WTC11 (cell line): ENCODE measurements at regions not wholly inside any gene's neighbourhood (a gene's known extent, or its start where the extent isn't known, plus 50 kb on each side); places are given as distances from the start of the nearest gene placed in this dataset.

ENCODE experiments used
- ATAC-seq: fragments of 200-7000 bp; cut with Tn5 transposase; 2 replicates; pipeline ENCODE4 v1.10.0; 2021; ENCODE audit warnings: mild to moderate bottlenecking, moderate library complexity
- CTCF ChIA-PET: fragments of 300-600 bp; sonication (Branson Sonifier 250); formaldehyde crosslinking; loops from one replicate; lab custom pipeline; 2021; ENCODE audit warnings: antibody characterized with exemption; lab: Charles Lee
- POLR2A ChIA-PET: fragments of 350-600 bp; sonication (Branson Sonifier 250); formaldehyde crosslinking; loops from one replicate; lab custom pipeline; 2021; ENCODE audit warnings: antibody characterized with exemption; lab: Charles Lee
- DNase-seq: peaks from one replicate; pipeline ENCODE4 v3.0.0; 2021; ENCODE audit warnings: low spot score
- H3K27ac Mint-ChIP-seq: 2 replicates; pipeline ENCODE4 v1.8.0; 2021; ENCODE audit warnings: mixed read lengths
- H3K27me3 Mint-ChIP-seq: 2 replicates; pipeline ENCODE4 v1.8.0; 2021; ENCODE audit warnings: low read depth, mild to moderate bottlenecking, moderate library complexity, mixed read lengths
- H3K36me3 Mint-ChIP-seq: 2 replicates; pipeline ENCODE4 v1.8.0; 2021; ENCODE audit warnings: mixed read lengths
- H3K4me1 Mint-ChIP-seq: 2 replicates; pipeline ENCODE4 v1.8.0; 2022; ENCODE audit warnings: mixed read lengths
- H3K4me3 Mint-ChIP-seq: 2 replicates; pipeline ENCODE4 v1.8.0; 2021; ENCODE audit warnings: mild to moderate bottlenecking, moderate library complexity, mixed read lengths
- H3K9me3 Mint-ChIP-seq: 2 replicates; pipeline ENCODE4 v1.8.0; 2021; ENCODE audit warnings: mixed read lengths
- ATF1 ChIP-seq: sonication (generic); formaldehyde crosslinking; IDR thresholded peaks from 2 replicates; pipeline ENCODE4 v1.8.1; 2023; ENCODE audit warnings: mild to moderate bottlenecking, moderate library complexity, missing genetic modification reagents
- CREB1 ChIP-seq: sonication (generic); formaldehyde crosslinking; IDR thresholded peaks from 2 replicates; pipeline ENCODE4 v1.8.0; 2023; ENCODE audit warnings: mild to moderate bottlenecking, missing genetic modification reagents
- FOXP1 ChIP-seq: sonication (generic); formaldehyde crosslinking; IDR thresholded peaks from 2 replicates; pipeline ENCODE4 v1.8.0; 2022; ENCODE audit warnings: missing genetic modification reagents, mild to moderate bottlenecking, moderate library complexity, borderline replicate concordance
- GRHL2 ChIP-seq: fragments of 250-450 bp; sonication (Bioruptor Pico); IDR thresholded peaks from 2 replicates; pipeline ENCODE4 v1.8.0; 2022; ENCODE audit warnings: mild to moderate bottlenecking, moderate library complexity; ENCODE audit not compliant: insufficient replicate concordance, severe bottlenecking
- IRF2 ChIP-seq: sonication (generic); formaldehyde crosslinking; IDR thresholded peaks from 2 replicates; pipeline ENCODE4 v1.8.0; 2022; ENCODE audit warnings: low read depth, missing genetic modification reagents, borderline replicate concordance
- JAZF1 ChIP-seq: fragments of 250-450 bp; sonication (Bioruptor Pico); IDR thresholded peaks from 2 replicates; pipeline ENCODE4 v1.9.0; 2021; ENCODE audit warnings: moderate library complexity, mild to moderate bottlenecking, inconsistent platforms
- NFE2L1 ChIP-seq: sonication (generic); formaldehyde crosslinking; IDR thresholded peaks from 2 replicates; pipeline ENCODE4 v1.8.1; 2023; ENCODE audit warnings: missing genetic modification reagents
- RELA ChIP-seq: sonication (generic); formaldehyde crosslinking; IDR thresholded peaks from 2 replicates; pipeline ENCODE4 v1.8.1; 2022; ENCODE audit warnings: missing genetic modification reagents, mild to moderate bottlenecking, borderline replicate concordance
- SMAD3 ChIP-seq: sonication (generic); formaldehyde crosslinking; IDR thresholded peaks from 2 replicates; pipeline ENCODE4 v1.8.0; 2022; ENCODE audit warnings: missing genetic modification reagents, mild to moderate bottlenecking, borderline replicate concordance
- ZBTB21 ChIP-seq: sonication (generic); formaldehyde crosslinking; IDR thresholded peaks from 2 replicates; pipeline ENCODE4 v1.8.1; 2023; ENCODE audit warnings: mild to moderate bottlenecking, missing genetic modification reagents, borderline replicate concordance
- ZNF396 ChIP-seq: fragments of 250-450 bp; sonication (Bioruptor Pico); IDR thresholded peaks from 2 replicates; pipeline ENCODE4 v1.8.0; 2021; ENCODE audit warnings: mild to moderate bottlenecking, moderate library complexity, borderline replicate concordance
- ZNF416 ChIP-seq: fragments of 250-450 bp; sonication (Bioruptor Pico); IDR thresholded peaks from 2 replicates; pipeline ENCODE4 v1.9.0; 2021; ENCODE audit warnings: mild to moderate bottlenecking, inconsistent platforms
- ZSCAN18 ChIP-seq: fragments of 250-450 bp; sonication (Bioruptor Pico); IDR thresholded peaks from 2 replicates; pipeline ENCODE4 v2.1.2; 2022; ENCODE audit warnings: mild to moderate bottlenecking, moderate library complexity
- TF ChIP-seq, protein P1 (sequence below): fragments of 200-600 bp; IDR thresholded peaks from 2 replicates; pipeline ENCODE4 v1.8.0; 2022; ENCODE audit warnings: antibody characterized with exemption
- TF ChIP-seq, protein P2 (sequence below): sonication (generic); formaldehyde crosslinking; conservative IDR thresholded peaks from 2 replicates; pipeline ENCODE4 v1.8.1; 2022; ENCODE audit warnings: mild to moderate bottlenecking, missing genetic modification reagents
- TF ChIP-seq, protein P3 (sequence below): sonication (generic); formaldehyde crosslinking; IDR thresholded peaks from 2 replicates; pipeline ENCODE4 v1.8.1; 2022; ENCODE audit warnings: mild to moderate bottlenecking, missing genetic modification reagents, moderate library complexity, borderline replicate concordance
- TF ChIP-seq, protein P4 (sequence below): sonication (generic); formaldehyde crosslinking; IDR thresholded peaks from 2 replicates; pipeline ENCODE4 v1.8.1; 2022; ENCODE audit warnings: missing genetic modification reagents, borderline replicate concordance

GRCh38 chr4:173669460-173670179 is 139.6 kb upstream of the HAND2 start (continued):
- TF ChIP-seq FOXP1 (CRISPR knock-in tag) (no peak), NFE2L1 (CRISPR knock-in tag) (no peak), JAZF1 (no peak)

GRCh38 chr4:173661001-173661400 is 131.0 kb upstream of the HAND2 start:
- no peaks in the 10 kb centered on the region for H3K27me3 Mint-ChIP-seq
- no peak overlapping the region for H3K27ac Mint-ChIP-seq
- no peak for TF ChIP-seq ZBTB21 (CRISPR knock-in tag)
- no peak for TF ChIP-seq ZSCAN18 (CRISPR knock-in tag)
- no peak for TF ChIP-seq GRHL2 (CRISPR knock-in tag)
- TF ChIP-seq ZNF416 (CRISPR knock-in tag), result no peak
- TF ChIP-seq RELA, result no peak
- TF ChIP-seq FOXP1 (CRISPR knock-in tag), result no peak
- no peak for TF ChIP-seq ATF1 (CRISPR knock-in tag)
- TF ChIP-seq, protein P1, sequence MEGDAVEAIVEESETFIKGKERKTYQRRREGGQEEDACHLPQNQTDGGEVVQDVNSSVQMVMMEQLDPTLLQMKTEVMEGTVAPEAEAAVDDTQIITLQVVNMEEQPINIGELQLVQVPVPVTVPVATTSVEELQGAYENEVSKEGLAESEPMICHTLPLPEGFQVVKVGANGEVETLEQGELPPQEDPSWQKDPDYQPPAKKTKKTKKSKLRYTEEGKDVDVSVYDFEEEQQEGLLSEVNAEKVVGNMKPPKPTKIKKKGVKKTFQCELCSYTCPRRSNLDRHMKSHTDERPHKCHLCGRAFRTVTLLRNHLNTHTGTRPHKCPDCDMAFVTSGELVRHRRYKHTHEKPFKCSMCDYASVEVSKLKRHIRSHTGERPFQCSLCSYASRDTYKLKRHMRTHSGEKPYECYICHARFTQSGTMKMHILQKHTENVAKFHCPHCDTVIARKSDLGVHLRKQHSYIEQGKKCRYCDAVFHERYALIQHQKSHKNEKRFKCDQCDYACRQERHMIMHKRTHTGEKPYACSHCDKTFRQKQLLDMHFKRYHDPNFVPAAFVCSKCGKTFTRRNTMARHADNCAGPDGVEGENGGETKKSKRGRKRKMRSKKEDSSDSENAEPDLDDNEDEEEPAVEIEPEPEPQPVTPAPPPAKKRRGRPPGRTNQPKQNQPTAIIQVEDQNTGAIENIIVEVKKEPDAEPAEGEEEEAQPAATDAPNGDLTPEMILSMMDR, result no peak
- TF ChIP-seq, protein P2, sequence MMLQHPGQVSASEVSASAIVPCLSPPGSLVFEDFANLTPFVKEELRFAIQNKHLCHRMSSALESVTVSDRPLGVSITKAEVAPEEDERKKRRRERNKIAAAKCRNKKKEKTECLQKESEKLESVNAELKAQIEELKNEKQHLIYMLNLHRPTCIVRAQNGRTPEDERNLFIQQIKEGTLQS (CRISPR knock-in tag), result no peak
- no peak for TF ChIP-seq CREB1 (CRISPR knock-in tag)
- no peak for TF ChIP-seq IRF2 (CRISPR knock-in tag)
- TF ChIP-seq NFE2L1 (CRISPR knock-in tag), result no peak
- TF ChIP-seq, protein P3, sequence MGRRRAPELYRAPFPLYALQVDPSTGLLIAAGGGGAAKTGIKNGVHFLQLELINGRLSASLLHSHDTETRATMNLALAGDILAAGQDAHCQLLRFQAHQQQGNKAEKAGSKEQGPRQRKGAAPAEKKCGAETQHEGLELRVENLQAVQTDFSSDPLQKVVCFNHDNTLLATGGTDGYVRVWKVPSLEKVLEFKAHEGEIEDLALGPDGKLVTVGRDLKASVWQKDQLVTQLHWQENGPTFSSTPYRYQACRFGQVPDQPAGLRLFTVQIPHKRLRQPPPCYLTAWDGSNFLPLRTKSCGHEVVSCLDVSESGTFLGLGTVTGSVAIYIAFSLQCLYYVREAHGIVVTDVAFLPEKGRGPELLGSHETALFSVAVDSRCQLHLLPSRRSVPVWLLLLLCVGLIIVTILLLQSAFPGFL (CRISPR knock-in tag), result no peak
- H3K4me1 Mint-ChIP-seq, result no peaks in the 10 kb centered on the region
- CTCF ChIA-PET, result interaction anchor here (1.5 kb wide), 1 partner anchor 92 kb away, joined by 7 read pairs; no protein-coding TSS in a partner anchor
- peaks cover 17% of the 10 kb centered on the region for H3K9me3 Mint-ChIP-seq
- ATAC-seq (no peak), DNase-seq (no peak)
- H3K36me3 Mint-ChIP-seq, result no peaks in the 10 kb centered on the region
- POLR2A ChIA-PET, result no interaction called here
- H3K4me3 Mint-ChIP-seq, result no peak overlapping the region

DNA sequence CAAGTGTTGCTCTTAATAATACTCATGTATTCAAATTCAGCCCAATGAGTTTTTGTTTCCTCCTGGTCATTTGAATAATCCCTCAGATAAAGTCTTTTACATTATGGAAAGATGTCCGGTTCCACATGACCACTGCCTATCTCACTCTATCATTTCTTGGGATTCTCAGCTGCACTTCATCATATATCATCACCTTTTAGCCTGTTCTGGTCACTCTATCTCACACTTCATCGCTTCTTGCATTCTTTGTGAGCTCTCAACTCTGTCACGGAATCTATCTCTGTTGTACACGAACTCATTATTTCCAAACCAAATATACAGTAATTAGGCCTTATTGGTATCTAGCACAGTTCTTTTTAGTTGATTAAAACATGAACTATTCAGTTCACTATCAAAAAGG is 126.9 kb upstream of the HAND2 start:
- H3K27ac Mint-ChIP-seq, result no peak overlapping the region
- no peaks in the 10 kb centered on the region for H3K36me3 Mint-ChIP-seq
- peaks cover 10% of the 10 kb centered on the region for H3K9me3 Mint-ChIP-seq
- no peak for ATAC-seq
- DNase-seq, result no peak
- ChIA-PET CTCF (no interaction called here), POLR2A (no interaction called here)
- H3K4me1 Mint-ChIP-seq, result no peaks in the 10 kb centered on the region
- H3K27me3 Mint-ChIP-seq, result no peaks in the 10 kb centered on the region
- TF ChIP-seq SMAD3 (CRISPR knock-in tag) (no peak), ZNF396 (CRISPR knock-in tag) (no peak), IRF2 (CRISPR knock-in tag) (no peak)
- TF ChIP-seq, protein P4, sequence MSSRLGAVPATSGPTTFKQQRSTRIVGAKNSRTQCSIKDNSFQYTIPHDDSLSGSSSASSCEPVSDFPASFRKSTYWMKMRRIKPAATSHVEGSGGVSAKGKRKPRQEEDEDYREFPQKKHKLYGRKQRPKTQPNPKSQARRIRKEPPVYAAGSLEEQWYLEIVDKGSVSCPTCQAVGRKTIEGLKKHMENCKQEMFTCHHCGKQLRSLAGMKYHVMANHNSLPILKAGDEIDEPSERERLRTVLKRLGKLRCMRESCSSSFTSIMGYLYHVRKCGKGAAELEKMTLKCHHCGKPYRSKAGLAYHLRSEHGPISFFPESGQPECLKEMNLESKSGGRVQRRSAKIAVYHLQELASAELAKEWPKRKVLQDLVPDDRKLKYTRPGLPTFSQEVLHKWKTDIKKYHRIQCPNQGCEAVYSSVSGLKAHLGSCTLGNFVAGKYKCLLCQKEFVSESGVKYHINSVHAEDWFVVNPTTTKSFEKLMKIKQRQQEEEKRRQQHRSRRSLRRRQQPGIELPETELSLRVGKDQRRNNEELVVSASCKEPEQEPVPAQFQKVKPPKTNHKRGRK (CRISPR knock-in tag), result no peak
- no peak overlapping the region for H3K4me3 Mint-ChIP-seq
